ENCODE measurements at regions not wholly inside any gene's neighbourhood (a gene's known extent, or its start where the extent isn't known, plus 50 kb on each side); places are given as distances from the start of the nearest gene placed in this dataset.
"Not testable (repeated sequence)": the region's sequence is repeated elsewhere in the genome, so short reads cannot be mapped to it uniquely, and the experiment has no call there.

DNA sequence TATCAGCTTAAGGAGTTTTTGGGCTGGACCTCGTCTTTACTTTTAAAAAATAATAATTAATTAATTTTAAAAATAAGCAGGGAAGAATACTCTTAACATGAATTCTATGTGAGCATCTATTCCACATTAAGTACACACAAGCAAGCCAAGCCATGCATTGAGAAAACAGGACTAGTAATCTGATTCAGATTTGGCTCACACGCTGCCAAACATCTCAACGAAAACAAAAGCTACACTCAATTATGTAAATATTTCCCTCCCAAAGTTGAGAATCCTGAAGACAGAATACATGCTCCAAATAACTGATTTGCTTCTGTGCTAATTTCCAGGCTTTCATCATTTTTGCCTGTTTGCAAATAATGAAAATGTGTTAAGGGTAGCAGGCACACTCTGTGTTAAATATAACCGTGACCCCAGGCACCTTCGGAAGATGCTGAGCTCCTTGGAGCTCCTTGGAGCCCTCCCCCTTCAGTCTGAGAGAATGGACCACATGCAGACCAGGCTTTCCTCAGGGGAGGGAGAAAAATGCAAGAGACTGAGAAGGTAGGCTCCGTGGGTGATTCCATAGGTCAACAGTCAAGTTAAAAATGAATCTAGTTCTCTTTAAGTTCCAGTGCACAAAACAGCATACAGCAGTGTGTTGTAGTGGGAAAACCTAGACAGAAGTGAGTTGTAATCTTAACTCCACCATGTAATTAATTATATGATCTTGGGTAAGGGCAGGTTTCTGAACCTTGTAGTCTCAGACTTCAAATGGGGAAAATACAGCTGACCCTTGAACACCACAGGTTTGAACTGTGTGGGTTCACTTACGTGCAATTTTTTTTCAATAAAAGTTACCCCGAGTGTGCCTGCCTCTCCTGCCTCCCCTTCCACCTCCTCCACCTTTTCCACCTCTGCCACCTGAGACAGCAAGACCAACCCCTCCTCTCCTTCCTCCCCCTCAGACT, 161.3 kb upstream of the RREB1 start:
- no peak for DNase-seq (ENCODE audit: low spot score)

DNA sequence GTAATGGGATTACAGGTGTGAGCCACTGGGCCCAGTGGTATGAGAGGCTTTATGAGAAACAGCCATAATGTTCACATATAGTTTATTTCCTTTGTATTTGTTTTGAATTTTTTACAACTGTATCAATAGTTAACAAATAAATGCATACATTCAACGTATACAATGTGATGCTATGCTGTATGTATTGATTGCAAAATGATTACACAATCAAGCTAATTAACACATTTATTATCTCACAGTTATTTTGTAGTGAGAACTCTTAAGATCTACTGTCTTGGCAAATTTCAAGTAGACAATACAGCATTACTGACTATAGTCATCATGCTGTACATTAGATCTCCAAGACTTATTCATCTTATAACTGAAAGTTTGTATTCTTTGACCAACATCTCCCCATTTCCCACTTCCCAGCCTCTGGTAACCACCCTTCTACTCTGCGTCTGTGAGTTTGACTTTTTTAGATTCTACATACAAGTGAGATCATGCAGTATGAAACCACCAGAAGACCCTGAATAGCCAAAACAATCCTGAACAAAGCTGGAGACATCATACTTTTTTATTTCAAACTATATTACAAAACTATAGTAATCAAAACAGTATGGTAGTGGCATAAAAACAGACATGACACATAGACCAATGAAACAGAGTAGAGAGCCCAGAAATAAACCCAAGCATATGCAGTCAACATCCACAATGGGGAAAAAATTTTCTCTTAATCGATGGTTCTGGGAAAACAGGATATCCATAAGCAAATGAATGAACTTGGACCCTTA, 157.2 kb upstream of the RREB1 start:
- DNase-seq (ENCODE audit: low spot score): no peak

DNA sequence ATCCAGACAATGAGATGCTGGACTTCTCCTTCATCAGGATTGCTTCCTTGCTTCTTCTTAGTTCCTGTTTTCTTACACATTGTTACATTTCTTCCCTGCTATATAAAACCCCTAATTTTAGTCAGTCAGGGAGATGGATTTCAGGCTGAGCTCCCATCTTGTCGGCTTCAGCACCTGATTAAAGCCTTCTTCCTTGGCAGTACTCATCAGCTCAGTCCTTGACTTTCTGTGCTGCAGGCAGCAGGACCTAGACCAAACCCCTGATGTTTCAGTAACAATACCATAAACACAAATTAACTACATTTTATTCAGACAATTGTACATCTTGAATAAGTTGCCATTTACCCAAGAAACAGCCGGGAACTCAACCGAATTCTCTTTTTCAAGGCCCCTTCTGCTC, 156.4 kb upstream of the RREB1 start:
- no peak for DNase-seq (ENCODE audit: low spot score)

DNA sequence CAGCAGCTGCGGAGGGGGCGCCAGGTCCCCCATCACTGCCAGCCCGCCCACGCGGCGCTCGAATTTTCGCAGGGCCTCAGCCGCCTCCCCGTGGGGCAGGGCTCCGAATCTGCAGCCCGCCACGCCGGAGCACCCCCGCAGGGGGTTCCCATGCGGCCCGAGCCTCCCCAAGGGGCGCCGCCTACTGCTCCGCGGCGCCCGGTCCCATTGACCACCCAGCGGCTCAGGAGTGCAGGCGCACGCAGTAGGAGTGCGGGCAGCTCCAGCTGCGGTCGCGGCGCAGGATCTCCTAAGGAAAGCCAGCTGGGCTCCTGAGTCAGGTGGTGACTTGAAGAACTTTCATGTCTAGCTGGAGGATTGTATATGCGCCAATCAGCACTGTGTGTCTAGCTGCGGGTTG, 155.3 kb upstream of the RREB1 start:
- DNase-seq (ENCODE audit: low spot score): no peak

DNA sequence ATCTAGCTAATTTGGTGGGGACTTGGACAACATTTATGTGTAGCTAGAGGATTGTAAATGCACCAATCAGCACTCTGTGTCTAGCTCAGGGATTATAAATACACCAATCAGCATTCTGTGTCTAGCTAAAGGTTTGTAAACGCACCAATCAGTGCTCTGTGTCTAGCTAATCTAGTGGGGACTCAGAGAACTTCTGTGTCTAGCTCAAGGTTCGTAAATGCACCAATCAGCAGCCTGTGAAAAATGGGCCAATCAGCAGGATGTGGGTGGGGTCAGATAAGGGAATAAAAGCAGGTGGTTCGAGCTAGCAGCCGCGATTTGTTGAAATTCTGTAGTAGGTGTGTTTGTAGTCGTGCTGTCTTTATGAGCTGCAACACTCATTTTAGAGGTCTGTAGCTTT, 154.8 kb upstream of the RREB1 start:
- DNase-seq (ENCODE audit: low spot score): not testable (repeated sequence)

DNA sequence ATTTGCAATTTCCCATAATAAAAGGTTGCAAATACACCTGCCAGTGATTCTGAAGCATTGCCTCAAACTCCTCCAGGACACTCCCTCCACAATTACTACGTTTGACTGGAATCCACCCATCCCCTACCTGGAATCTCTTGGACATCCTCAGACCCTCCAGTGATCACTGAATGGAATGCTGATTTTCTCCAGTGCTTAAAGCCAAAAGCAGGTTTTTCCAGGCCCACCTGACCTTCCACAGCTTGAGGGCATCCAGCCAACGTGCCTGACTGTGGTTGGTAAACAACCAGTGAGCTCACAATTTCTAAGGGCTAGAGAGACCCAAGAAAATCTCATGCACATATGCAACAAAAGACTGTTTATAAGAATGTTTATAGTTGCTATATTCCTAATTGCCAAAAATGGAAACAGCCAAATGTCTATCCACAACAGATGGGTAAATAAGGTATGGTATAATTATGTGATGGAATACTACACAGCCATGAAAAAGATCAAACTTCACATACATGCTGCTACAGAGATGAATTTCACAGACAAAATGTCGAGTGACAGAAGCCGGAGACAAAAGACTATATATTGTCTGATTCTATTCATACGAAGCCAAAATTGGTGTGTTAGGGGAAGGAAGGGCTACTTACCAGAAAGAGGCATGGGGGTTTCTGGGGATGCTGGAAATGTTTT, 147.1 kb upstream of the RREB1 start:
- no peak for DNase-seq (ENCODE audit: low spot score)

DNA sequence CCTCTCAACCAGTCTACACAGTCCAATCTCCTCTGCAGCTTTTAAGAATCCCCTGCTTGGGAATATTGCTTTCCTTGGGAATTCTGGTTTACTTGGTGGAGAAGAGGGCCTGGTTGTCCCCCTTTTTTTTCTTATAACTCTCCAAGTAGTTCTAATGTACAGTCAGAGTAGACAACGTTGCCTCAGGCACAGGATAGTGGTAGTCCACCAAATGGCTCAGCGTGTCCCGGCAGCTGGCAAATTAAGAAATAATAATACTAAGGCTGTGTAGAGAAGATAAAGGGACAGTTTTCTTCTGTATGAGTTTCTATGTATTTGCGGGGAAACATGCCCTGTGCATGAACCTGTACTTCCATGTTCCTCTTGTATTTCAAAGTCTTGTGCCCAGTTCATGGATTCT, 145.7 kb upstream of the RREB1 start:
- no peak for DNase-seq (ENCODE audit: low spot score)

DNA sequence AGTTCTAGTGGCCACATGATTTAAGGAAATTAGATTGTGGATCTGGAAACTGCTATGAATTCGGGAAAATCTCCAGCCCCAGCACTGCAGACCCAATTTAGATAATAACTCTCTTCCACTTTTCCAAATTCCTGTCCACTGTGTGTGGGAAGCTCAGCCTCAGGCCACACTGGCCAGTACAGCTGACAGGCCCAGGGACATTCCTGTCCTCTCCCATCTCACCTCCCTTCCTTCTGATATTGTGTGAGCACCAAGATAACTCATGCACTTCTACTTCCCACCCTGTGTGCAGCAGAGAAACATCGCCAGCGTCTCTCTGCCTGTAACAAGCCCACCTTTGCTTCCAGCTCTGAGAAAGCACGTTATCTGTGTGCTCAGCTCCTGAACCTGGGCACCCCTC, 145.1 kb upstream of the RREB1 start:
- no peak for DNase-seq (ENCODE audit: low spot score)

DNA sequence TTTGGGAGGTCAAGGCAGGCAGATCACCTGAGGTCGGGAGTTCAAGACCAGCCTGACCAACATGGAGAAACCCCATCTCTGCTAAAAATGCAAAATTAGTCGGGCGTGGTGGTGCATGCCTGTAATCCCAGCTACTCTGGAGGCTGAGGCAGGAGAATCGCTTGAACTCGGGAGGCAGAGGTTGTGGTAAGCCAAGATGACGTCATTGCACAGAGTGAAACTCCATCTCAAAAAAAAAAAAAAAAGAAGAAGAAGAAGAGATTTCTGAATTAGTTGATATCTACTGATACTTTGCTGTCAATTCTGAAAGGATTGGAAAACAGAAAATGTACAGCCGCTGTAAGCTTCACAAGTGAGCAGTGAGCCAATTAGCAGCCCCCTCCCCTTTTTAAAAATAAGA, 144.4 kb upstream of the RREB1 start:
- DNase-seq (ENCODE audit: low spot score): not testable (repeated sequence)

DNA sequence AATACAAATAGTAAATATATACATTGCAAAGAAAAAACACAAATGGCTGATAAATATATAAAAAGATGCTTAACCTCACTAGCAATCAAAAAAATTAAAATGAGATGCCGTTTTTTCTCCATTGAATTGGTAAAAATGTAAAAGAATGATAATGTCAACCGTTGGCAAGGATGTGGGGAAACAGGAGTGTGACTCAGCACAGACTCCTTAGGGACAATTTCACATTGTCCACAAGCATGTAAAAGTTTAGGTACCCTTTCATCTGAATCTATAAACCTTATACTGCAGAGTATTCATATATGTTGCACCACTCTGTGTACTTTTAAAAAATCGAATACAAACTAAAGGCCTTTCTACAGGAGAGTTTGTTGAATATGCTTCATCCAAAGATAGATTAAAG, 143.1 kb upstream of the RREB1 start:
- DNase-seq (ENCODE audit: low spot score): no peak

DNA sequence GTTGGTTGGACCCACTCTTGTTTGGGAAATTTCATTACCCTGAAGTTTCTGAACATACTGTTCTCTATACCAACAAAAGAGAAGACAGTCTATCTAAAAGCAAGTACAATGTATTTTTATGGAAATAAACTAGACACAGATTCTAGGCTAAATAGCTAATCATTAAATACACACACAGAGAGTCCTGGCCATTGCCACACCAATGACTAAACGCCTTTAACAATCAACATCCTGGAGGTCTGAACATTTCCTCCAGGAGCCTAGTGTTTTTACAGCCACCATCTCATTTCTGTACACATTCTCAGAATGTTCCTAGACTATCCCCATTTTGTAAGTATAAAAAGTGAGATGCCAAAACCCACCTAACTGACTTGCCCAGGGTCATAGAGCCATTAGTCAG, 141.6 kb upstream of the RREB1 start:
- no peak for DNase-seq (ENCODE audit: low spot score)

DNA sequence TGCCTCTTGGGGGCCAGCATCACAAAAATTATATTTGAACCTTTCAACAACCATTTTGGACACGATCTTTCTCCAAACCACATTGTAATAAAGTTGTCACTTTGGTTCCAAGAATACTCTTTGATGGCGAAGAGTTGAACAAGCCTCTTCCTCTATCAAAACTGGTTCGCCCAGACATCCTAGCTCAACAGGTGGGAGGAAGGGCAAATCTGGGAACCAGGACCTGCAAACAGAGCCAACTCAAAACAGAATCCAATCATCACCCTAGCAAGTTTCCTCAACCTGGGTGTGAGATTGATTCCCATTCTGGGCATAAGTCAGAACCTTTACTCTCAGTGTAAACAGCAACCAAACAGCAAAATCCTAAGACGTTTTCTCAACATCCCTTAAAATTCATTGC, 141.2 kb upstream of the RREB1 start:
- DNase-seq (ENCODE audit: low spot score): no peak

DNA sequence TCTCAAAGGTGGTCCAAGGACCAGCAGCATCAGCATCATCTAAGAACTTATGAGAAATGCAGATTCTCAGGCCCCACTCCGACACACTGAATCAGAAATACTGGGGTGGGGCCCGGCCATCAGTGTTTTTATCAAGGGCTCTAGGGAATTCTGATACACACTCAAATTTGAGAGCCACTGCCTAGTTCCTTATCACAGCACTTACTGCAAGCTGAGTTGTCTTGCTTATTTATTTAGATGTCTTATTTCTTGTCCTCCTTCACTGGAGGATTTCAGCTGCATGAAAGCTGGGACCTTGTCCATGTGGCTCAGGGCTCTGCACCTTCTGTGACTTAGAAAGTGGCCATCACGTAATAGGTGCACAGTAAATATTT, 139.4 kb upstream of the RREB1 start:
- DNase-seq (ENCODE audit: low spot score): peak; percentile 11

DNA sequence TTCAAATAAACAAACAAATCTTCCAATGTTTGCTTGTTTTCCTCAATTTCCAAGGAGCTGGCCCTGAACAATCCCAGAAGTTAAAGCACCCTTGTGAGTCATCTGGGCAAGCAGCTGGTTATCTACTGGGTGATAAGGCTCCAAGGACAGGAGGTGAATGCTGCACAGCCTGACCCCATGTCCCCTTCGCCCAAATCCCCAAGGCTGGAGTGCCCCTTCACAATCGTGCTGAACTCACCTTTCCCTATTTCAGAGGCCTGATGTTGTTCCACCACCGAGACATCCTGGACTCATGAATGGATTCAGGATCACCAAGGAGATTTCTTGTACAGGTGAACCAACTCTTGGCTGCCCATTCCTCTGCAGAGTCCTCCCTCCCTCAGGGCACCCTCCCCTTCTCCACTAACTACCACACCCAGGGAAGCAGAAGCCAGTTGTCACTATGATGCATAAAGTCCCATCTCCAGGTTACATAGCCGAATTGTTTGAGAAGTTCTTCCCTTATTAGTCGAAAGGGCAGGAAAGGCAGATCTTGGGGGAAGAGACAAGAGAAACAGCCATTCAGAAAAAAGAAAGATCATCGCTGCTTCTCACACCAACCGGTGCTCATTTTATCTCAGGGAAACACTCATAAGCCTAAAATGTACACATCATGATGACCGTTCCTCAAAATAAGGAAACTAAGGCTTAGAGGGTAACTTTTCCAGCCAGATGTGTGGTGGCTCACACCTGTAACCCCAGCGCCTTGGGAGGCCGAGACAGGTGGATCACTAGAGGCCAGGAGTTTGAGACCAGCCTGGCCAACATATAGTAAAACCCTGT, 138.8 kb upstream of the RREB1 start:
- DNase-seq (ENCODE audit: low spot score): peak; percentile 14

DNA sequence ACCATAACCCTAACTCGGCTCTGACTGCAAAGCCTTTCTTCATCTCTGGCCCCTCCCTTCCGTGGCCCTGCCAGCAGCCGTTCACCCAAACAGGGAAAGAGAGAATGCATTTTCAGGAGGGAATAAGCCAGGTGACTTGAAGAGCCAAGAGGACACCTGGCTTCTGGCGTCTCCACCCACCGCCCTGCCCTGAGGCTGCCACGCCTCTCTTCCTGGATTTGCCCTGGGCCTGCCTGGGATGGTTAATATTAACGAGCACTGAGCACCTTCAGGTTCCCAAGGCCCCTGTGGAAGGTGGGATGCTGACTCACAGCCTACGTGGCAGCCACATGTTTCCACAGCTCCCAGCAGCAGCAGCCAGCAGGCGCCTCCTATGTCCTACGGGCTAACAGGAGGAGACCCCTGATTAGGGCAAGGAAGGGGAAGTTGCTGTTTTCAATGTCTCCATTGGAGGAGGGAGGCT, 138.0 kb upstream of the RREB1 start:
- DNase-seq (ENCODE audit: low spot score): no peak

DNA sequence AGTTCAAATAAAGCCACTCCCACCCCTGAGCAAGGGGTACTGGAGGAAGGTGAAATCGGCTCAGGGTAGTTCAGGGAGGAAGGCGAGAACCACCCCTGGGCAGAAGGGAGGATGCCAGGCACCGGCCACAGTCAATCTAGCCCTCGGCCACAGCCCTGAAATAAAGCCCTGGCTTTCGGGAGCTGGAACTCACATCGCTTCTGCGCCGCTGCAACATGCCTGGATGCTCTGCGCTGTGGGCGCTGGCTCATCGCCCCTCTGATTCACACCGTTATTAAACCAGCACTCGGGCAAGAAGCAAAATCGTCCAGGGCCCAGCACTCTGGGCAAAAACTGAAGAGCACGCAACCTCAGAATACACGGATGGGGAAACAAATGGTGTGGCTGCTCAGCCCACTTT, 136.9 kb upstream of the RREB1 start:
- no peak for DNase-seq (ENCODE audit: low spot score)

DNA sequence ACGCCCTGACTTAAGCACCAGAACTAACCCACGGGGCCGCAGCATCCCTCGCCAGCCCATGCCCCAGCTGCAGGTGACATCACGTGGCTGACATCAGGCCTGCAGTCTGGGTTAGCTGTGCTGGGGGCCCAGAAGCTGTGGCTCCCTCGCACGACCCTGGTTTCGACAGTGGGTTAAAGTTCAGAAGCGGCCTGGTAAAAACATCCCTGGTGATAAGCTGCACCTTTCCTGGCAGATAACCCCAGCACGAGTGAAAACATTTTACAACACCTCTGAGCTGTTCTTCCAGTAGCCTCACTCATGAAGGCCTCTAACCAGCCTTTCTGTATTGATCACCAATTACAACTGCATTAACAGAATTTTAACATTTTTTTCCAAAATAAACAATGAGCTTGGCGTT, 136.4 kb upstream of the RREB1 start:
- no peak for DNase-seq (ENCODE audit: low spot score)

DNA sequence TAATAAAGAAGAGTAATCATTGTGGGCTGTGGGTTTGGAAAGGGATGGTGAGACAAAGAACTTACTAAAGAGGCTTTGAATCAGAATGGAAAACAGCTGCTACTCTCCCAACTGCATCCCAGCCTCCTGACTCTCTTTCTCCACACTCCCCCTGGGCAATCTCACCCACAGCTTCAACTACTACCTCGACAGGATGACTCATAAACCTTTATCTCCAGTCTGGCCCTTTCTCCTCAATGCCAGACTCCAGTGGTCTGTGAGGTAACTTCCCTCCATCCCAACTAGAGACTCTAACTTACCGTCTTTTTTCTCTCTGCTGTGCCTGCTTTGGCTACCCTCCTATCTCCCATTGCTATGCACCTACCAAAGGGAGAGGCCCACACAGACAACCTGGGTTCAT, 135.3 kb upstream of the RREB1 start:
- no peak for DNase-seq (ENCODE audit: low spot score)

DNA sequence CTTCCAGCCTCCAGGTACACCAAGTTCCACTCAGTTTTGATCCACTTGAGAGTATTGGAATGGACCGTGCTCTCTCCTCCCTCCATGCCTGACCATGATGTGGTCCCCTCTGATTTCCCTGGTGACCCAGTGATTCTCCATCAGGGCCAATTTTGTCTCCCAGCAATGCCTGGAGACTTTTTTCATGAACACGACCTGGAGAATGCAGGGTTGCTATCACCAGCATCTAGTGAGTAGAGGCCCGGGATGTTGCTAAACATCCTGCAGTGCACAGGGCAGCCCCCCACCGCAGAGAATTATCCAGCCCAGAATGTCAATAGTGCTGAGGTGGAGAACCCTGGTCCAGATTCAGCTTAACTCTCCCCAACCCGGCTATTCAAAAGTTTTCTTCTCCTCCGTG, 134.0 kb upstream of the RREB1 start:
- DNase-seq (ENCODE audit: low spot score): no peak

DNA sequence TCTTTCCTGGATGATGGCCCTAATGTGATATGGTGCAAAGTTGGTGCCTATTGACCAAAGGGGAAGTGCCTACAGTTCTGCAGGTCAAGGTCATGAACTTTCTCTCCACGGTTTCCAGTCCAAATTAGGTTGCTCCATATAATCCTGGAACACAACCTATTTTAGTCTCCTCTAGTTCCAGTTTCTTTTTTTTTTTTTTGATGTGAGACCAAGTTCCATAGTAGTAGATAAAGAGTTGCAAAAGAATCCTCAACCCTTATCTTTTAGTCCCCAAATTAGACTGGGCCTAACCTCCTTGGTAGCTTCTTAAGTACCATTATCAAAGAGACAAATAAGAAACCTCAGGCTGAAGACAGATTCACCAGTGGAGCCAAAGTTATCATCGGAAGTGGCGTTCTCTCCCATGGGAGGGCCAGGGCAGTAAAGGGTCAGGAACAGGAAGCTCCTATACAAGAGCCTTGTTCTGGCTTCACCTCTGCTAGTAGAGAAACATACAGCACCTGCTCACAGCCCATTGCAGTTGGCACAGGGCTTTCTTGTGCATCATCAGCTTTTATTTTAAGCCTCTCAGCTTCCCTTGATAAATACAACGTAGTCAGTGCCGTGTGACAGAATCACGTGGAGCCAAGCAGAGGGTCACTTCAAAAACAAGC, 132.2 kb upstream of the RREB1 start:
- DNase-seq (ENCODE audit: low spot score): no peak

DNA sequence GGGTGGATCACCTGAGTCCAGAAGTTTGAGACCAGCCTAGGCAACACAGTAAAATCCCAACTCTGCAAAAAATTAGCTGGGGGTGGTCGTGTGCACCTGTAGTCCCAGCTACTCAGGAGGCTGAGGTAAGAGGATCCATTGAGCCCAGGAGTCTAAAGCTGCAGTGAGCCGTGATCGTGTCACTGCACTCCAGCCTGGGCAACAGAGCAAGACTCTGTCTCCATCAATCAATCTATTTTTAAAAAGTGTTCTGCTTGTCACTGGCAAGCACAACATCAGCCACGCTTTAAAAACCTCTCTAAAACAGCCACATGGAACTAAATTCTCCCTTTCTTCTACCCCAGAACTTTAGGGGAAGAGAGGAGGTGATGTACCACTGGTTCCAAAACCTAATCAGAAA, 131.6 kb upstream of the RREB1 start:
- DNase-seq (ENCODE audit: low spot score): no peak
